Ovary (tissue), 7 donors: ENCODE measurements at regions not wholly inside any gene's neighbourhood (a gene's known extent, or its start where the extent isn't known, plus 50 kb on each side); places are given as distances from the start of the nearest gene placed in this dataset.

ENCODE experiments used
- DNase-seq, 5 donors: peaks; one replicate each; pipeline ENCODE4 v3.0.0-alpha.2; 2019 to 2020
- H3K27ac ChIP-seq, 2 donors: fragments of 200-600 bp; one replicate each; pipeline versions ENCODE4 v1.5.1 to v1.8.0; 2019 to 2022
- H3K27me3 ChIP-seq: fragments of 200-600 bp; one replicate; pipeline ENCODE4 v1.8.0; 2022
- H3K36me3 ChIP-seq: fragments of 200-600 bp; sonication (generic); one replicate; pipeline ENCODE4 v1.5.1; 2019
- H3K4me1 ChIP-seq: one replicate; pipeline ENCODE4 v1.8.1; 2013; ENCODE audit warnings: mild to moderate bottlenecking, moderate library complexity; ENCODE audit not compliant: insufficient read depth
- H3K4me3 ChIP-seq: fragments of 200-600 bp; sonication (generic); one replicate; pipeline ENCODE4 v1.5.1; 2017
- H3K9me3 ChIP-seq, 2 donors: fragments of 200-600 bp in 1 of 2; sonication (generic) in 1 of 2; one replicate each; pipeline versions ENCODE4 v1.5.1 to v1.8.1; 2013 to 2019; ENCODE audit warnings: mild to moderate bottlenecking in 1 of 2, moderate library complexity in 1 of 2
- CTCF ChIP-seq, 3 donors: fragments of 450-650 bp in 2 of 3; fragments of 200-600 bp in 1 of 3; IDR thresholded peaks; one replicate each; pipeline versions ENCODE4 v1.5.1 to v1.8.0; 2016 to 2022; ENCODE audit warnings: antibody characterized with exemption in 3 of 3, mild to moderate bottlenecking in 1 of 3
- EP300 ChIP-seq: sonication (generic); formaldehyde crosslinking; IDR thresholded peaks from one replicate; pipeline ENCODE4 v1.6.1; 2017; ENCODE audit warnings: antibody characterized with exemption
- POLR2A ChIP-seq: fragments of 450-650 bp; IDR thresholded peaks from one replicate; pipeline ENCODE4 v1.6.1; 2017; ENCODE audit warnings: antibody characterized with exemption, mild to moderate bottlenecking, moderate library complexity
- WGBS, 3 donors: extraction: QIAGEN DNeasy Blood & Tissue Kit in 1 of 3; methylation state at CpG; one replicate each; pipeline versions ENCODE4 v1.1.5 to v1.1.7; 2013 to 2017; 5-methylcytosine and 5-hydroxymethylcytosine counted together
- intact Hi-C, 4 donors: fragments of 100-400 bp; cut with DNase I; formaldehyde crosslinking; loops; one replicate each; pipeline versions ENCODE4 v1.11.0 to v1.15.1; 2022 to 2023
- donor health status: DM: no; HTN: no; CAD: no; lungs with moderate emphysema.
- donor health status: DM: no; HTN: no; CAD: no.
- donor health status: Bipolar disorder and iron deficiency.
- donor health status: DM: no; HTN: no; CAD: no.
- donor health status: DM: yes; HTN: yes; CAD: no.

GRCh38 chr1:60974524-60975372 lies 107.6 kb upstream of the NFIA start:
- Histone ChIP-seq H3K9me3 (no peaks in the 10 kb centered on the region), H3K4me1 (peaks cover 7% of the 10 kb centered on the region), H3K27ac (no peak overlapping the region), H3K27me3 (no peaks in the 10 kb centered on the region), H3K36me3 (no peaks in the 10 kb centered on the region), H3K4me3 (no peak overlapping the region)
- TF ChIP-seq CTCF (IDR thresholded peaks at IDR 0.05) (no peak), POLR2A (no peak), EP300 (no peak)
- DNase-seq, result no peak
- WGBS, 3 donors, result 87 to 92% (median 91%) methylated on average over 5 of the region's 5 CpGs
- intact Hi-C loops, result loop anchor here (5.0 to 10.0 kb wide), 6 partner anchors 68 to 880 kb away; no protein-coding TSS in a partner anchor

DNA sequence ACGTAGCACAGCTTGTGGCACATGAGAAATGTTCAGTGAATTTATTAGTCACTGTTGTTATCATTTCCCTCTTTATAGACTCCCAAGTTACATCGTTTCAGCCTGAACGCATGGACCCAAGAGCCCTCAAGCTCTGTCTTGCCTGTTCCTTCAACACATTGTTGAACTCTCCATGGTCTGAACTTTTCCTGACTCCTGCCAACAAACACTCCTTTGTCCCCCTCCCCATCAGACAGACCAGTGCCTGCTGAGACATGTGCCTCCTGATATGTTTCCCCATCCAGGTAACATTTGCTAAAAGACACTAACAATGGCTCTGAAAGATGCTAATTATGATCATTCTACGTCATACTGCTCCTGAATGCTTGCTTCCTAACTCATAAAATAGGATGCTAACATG lies 108.7 kb upstream of the NFIA start:
- intact Hi-C loops, result loop anchor here (5.0 to 10.0 kb wide), 5 partner anchors 69 to 881 kb away; no protein-coding TSS in a partner anchor
- Histone ChIP-seq H3K36me3 (no peaks in the 10 kb centered on the region), H3K27ac (no peak overlapping the region), H3K4me1 (peaks cover 8% of the 10 kb centered on the region), H3K4me3 (no peak overlapping the region), H3K9me3 (no peaks in the 10 kb centered on the region), H3K27me3 (no peaks in the 10 kb centered on the region)
- DNase-seq, result no peak
- TF ChIP-seq EP300, result no peak
- TF ChIP-seq POLR2A, result no peak
- TF ChIP-seq CTCF (IDR thresholded peaks at IDR 0.05), result no peak
- 83 to 87% (median 83%) methylated on average over 4 of the region's 4 CpGs for WGBS, 3 donors

DNA sequence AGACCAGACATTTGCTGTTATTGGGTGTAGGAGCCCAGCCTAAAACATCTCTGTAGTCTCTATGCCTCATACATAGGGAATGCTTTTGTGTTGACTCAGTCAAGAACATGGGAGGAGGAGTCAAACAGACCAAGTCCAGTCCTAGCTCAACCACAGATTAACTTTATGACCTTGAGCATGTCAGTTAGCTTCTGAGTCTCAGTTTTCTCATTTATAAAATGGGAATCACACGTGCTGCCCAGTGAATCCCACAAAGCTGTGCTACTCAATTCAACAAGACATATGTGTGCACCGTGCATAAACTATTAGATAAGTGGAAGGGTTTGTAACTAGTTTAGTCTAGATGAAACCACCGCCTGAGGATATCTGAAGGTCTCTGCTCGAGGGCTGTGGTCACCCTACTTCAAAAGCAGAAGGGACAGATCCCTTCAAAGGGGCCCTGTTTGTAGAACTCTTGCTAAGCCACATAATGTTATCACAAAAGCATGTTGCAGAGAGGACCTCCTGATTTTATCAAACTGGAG lies 109.5 kb upstream of the NFIA start:
- Histone ChIP-seq H3K27me3 (no peaks in the 10 kb centered on the region), H3K4me3 (no peak overlapping the region), H3K9me3 (no peaks in the 10 kb centered on the region), H3K27ac (no peak overlapping the region), H3K4me1 (peaks cover 8% of the 10 kb centered on the region), H3K36me3 (no peaks in the 10 kb centered on the region)
- no peak for DNase-seq
- intact Hi-C loops, result loop anchor here (5.0 to 10.0 kb wide), 5 partner anchors 69 to 882 kb away; no protein-coding TSS in a partner anchor
- WGBS, 3 donors, result 74 to 84% (median 75%) methylated on average over 4 of the region's 4 CpGs
- no peak for TF ChIP-seq POLR2A
- no peak for TF ChIP-seq EP300
- TF ChIP-seq CTCF (IDR thresholded peaks at IDR 0.05), result no peak

- intact Hi-C loops, result loop anchor here (2.0 to 10.0 kb wide), 6 partner anchors 71 to 883 kb away; no protein-coding TSS in a partner anchor
- Histone ChIP-seq H3K9me3 (no peaks in the 10 kb centered on the region), H3K36me3 (no peaks in the 10 kb centered on the region), H3K27me3 (no peaks in the 10 kb centered on the region), H3K4me1 (peaks cover 5% of the 10 kb centered on the region), H3K27ac (no peak overlapping the region), H3K4me3 (no peak overlapping the region)
- WGBS, 3 donors, result 65 to 72% (median 68%) methylated on average over 2 of the region's 2 CpGs
- no peak for DNase-seq
- TF ChIP-seq CTCF (IDR thresholded peaks at IDR 0.05) (no peak), POLR2A (no peak), EP300 (no peak)
These were observed 111.0 kb upstream of the NFIA start for GRCh38 chr1:60971330-60971729.
